Left cardiac atrium (tissue), 4 donors: ENCODE measurements at regions not wholly inside any gene's neighbourhood (a gene's known extent, or its start where the extent isn't known, plus 50 kb on each side); places are given as distances from the start of the nearest gene placed in this dataset.
"Not testable (repeated sequence)": the region's sequence is repeated elsewhere in the genome, so short reads cannot be mapped to it uniquely, and the experiment has no call there.

Source experiments
- ATAC-seq, 2 donors: fragments of 200-7000 bp; cut with Tn5 transposase; one replicate each; pipeline ENCODE4 v1.9.1; 2020; ENCODE audit warnings: mild to moderate bottlenecking in 2 of 2, moderate library complexity in 2 of 2
- DNase-seq: peaks from one replicate; pipeline ENCODE4 v3.0.0-alpha.2; 2020
- intact Hi-C, 2 donors: fragments of 100-400 bp; cut with DNase I; formaldehyde crosslinking; loops; one replicate each; pipeline versions ENCODE4 v1.14.1 to v1.15.1; 2022 to 2023
- donor health status: DM: no; HTN: yes; CAD: no.
- donor health status: DM: no; HTN: yes; CAD: no; lungs with severe emphysema.
- donor health status: DM: yes; HTN: yes; CAD: no.
- donor health status: Dilated cardiomyopathy.

DNA sequence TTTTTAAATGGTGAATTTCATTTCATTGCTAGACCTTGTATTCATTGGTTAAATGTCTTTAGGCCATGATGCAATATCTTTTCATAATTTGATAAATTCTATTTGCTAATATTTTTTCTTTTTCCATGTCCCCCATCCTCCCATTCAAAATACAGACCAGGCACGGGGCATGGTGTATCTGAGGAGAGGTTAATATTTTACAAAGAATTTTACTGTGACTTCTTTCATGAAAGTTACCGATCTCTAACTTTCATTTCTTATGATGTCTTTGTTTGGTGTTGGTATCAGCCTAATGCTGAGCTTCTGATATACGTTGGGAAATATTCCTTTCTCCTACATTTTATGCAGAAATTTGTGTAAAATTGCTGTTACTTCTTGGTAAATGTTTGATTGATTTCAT is 216.7 kb upstream of the IGFBP3 start:
- ATAC-seq = no peak
- no peak for DNase-seq
- intact Hi-C loops = no loop called here

DNA sequence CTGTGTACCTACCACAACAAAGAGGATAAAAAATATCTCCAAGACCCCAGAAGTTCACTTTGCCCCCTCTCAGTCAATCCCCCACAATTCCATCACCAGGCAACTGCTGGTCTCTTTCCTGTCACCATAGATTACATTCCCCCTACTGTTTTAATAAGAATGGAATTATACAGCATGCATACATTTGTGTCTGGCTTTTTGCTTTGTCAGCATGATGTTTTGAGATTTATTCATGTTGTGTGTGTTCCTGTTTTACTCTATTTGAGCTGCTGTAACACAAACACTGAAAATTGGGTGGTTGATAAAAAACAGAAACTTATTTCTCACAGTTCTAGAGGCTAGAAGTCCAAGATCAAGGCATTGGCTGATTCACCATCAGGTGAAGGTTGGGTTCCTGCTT is 214.5 kb upstream of the IGFBP3 start:
- intact Hi-C loops = no loop called here
- no peak for ATAC-seq
- DNase-seq = no peak

DNA sequence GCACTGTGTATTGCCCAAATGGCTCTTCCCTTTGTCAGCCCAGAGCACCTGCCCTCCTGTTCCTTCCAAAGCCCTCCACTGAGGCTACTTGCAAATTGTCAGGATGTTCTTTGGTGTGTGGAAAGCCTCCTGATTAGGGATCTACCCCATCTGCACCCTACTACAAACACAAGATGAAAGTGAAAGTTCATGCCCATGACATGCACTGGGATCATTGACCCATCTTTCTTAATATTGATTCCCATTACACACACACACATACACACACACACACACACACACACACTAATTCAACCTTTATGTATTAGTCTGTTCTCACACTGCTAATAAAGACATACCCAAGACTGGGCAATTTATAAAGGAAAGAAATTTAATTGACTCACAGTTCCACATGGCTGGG is 213.7 kb upstream of the IGFBP3 start:
- DNase-seq (no peak), ATAC-seq (no peak)
- intact Hi-C loops = no loop called here

DNA sequence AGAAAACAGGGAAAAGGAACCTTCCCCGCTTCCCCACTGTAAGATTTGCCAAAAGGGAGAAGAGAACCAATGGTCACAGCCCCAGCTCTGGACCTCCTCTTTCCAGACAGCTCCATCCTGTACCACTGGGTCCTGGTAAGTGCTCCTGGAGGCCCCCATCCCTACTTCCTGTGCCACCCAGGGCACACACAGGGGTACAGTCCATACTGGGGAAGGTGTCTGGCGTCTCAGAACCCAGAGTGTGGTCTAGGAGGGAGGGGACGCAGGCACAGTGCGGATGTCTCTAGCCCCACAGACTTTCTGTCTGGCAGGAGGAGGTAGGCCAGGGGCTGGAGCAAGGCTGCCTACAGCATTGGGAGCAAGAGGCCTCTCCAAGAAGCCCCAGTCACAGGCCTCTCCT is 213.3 kb upstream of the IGFBP3 start:
- DNase-seq (no peak), ATAC-seq (no peak)
- intact Hi-C loops = no loop called here

DNA sequence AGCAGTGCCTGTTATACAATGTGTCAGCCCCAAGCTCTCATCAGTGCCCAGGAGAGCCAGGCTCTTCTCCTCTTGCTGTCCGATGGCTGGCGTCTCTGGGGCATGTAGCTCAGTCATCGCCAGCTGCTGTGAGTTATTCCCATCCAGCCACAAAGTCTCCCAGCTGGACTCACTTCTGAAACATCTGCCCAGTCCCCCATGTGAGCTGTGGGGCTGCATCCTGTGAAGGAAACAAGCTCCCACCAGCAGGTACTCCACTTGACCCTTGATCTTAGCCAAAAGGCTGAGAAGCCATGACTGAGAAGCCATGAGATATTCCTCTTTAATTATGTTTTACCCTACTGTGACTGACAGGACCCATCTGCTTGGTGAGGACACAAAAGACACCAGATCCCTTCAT is 212.7 kb upstream of the IGFBP3 start:
- no peak for ATAC-seq
- intact Hi-C loops = no loop called here
- DNase-seq = no peak

DNA sequence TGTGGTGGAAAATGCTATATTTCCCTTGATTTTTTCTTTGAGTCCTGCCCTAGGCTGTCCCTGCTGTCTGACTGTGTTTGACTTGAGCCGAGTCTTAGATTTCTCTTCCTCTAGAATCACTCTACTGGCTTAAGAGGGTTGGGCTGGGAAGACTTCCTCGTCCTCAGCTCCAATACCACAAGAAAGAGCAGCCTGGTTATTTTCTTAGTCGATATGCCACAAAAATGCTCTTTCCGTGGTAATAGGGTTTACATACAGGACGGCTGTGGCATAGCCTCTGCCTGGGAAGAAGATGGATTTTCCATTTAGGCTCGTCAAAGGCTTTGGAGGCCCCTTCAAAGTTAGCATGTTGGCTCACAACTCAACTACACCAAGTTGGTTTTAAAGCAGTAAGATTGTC is 212.0 kb upstream of the IGFBP3 start:
- no peak for ATAC-seq
- DNase-seq = no peak
- intact Hi-C loops = no loop called here

DNA sequence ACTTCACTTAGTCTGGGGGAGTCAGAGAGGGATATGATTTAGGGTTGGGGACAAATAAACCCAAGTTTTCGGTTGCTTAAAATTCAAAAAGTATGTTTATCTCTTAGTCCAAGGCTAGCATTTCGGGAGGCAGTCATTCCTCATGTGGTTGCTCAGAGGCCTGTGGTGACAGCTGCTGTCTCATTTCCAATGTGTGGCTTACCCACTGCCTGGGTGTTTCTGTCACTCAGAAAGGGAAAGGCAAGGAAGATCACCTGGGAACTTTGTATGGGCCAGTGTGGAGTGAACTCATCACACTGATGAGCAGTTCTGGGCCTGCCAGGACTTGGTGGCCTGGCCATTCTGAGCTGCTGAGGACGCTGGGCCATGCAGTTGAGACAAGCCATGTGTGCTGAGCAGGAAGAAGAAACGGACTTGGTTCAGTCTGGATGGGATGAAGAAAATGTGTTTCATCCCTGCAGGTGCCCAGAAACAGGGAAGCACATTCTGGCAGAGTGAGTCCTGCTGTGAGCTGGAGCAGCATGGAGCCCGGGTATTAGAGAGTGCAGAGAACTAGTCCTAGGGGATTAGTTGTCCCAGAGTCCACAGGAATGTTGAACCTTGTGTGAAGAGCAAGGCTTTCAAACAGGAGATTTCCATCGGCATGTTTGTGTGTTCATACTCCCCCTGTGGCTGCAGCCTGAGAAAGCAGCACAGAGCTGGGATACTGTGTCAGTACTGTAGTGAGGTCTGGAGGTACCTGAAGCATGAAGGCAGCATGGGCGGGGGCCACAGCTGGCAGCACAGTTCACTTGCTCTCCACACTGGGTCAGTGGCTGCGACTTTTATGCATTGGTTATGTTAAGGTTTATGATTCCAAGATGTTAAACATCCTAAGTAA is 211.1 kb upstream of the IGFBP3 start:
- intact Hi-C loops = no loop called here
- no peak for DNase-seq
- ATAC-seq = no peak

DNA sequence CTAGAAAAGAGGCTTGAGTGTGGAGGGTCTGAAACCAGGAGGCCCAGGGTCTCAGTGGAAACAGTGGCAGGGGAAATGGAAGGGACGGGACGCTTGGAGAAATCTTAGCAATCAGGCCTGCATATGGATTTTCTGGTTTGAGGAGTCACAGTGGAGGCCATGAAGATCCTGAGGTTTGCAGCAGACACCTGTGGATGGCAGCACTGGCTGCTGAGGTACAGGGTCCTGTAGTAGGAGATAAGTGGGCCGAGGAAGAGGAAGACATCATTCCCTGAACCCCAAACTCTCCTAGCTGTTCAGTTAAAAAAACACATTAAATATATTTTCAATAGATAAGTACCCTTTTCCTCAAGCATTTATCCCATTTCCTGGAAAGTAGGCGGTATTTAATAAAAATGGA is 208.8 kb upstream of the IGFBP3 start:
- ATAC-seq = no peak
- intact Hi-C loops = no loop called here
- DNase-seq = no peak

DNA sequence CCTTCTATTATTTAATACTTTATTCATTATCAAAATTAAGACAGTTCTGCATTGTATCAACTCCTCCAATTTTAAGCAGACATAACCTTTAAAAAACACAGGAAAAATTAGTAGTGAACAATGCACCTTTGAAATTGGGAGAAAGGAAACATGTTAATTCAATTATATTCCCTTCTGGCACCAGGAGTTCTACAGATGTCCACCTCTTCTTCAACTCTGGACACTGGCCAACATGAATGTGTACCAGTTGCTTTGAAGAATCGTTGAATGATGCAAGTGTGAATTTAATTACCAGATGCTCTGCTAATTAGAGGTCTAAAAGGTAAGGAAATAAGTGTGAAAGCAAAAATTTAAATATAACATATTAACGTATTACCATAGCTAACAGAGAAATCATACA is 206.7 kb upstream of the IGFBP3 start:
- intact Hi-C loops = no loop called here
- ATAC-seq (no peak), DNase-seq (no peak)

DNA sequence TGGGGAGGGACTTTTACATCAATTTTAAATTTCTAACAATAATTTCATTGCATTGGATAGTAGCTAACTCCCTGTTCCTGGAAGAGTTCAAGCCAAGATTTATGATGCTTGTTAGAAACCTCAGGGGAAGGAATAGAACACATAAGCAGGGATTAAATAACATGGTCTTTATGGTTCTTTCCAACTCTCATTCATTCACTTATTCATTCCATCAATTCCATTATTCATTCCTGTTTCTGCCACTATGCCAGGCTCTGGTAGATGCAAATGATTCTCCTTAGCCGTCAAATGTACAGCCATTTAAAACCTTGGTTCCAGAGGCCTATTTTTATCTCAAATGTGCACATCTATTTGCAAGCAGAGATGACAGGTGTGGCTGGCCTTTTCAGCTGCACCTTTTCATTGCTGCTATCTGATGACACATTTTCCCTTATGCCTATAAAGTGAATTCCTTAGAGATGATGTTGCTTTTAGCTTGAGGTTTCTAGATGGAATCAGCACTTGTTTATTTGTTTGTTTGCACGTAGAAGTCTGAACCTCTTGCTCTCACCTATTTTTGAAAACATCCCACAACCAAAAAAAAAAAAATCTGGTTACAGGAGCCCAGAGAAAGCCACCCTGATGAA is 205.7 kb upstream of the IGFBP3 start:
- ATAC-seq (no peak), DNase-seq (no peak)
- intact Hi-C loops = no loop called here

DNA sequence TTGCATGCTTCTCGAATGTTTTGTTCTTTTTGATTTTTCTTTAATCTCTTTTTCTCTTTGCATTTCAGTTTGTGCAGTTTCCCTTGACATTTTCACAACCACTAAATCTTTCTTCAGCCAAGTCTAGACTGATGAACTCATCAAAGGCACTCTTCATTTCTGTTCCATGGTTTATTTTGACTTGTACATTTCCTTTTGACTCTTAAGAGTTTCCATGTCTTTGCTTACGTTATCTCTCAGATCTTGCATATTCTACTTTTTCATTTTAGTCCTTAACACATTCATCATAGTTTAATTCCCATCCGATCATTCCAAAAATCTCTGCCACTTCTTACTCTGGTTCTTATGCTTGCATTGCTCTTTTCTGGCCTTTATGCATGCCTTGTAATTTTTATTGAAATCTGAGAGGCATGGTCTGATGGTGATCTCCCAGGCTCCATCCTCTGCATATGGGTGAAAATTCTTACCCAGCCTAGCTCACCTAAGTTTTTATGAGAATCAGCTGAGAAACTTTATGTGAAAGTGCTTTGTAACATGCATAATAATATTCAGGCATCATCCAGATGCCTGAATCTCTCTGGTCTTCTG is 202.8 kb upstream of the IGFBP3 start:
- no peak for ATAC-seq
- DNase-seq = no peak
- intact Hi-C loops = no loop called here

DNA sequence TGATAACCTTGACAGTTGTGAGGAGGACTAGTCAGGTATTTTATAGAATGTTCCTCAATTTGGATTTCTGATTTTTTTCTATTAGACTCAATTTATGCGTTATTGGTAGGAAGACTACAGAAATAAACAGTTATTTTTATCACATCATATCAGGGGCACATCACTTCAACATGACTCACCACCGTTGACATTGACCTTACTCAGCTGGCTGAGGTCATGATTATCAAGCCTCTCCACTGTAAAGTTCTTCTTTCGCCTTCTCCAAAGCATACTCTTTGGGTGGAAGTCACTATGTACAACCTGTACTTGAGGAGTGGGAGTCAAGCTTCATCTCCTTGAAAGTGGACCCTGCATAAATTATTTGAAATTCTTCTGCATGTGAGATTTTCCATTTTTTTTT is 194.3 kb upstream of the IGFBP3 start:
- intact Hi-C loops = no loop called here
- DNase-seq = no peak
- ATAC-seq = peak in 1 of 2 donors; percentile 44

DNA sequence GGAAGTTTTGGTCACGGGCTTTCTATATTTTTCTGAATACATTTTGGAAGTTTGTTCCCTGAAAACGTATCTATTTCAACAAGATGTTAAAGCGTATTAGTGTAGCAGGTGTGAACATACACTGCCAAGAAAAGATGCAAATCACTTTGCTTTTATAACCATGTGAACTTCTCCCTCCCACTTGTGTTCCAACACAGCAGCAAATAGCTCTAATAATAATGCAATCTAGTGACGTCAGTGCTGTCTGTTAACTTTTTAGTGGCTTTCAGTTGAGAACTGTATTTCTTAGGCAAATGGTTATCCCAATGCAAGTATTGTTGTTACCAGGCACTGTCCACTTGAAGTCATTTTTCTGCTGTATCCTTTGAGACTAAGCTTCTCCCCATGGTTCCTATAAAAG is 188.4 kb upstream of the IGFBP3 start:
- ATAC-seq = no peak
- no peak for DNase-seq
- intact Hi-C loops = no loop called here

DNA sequence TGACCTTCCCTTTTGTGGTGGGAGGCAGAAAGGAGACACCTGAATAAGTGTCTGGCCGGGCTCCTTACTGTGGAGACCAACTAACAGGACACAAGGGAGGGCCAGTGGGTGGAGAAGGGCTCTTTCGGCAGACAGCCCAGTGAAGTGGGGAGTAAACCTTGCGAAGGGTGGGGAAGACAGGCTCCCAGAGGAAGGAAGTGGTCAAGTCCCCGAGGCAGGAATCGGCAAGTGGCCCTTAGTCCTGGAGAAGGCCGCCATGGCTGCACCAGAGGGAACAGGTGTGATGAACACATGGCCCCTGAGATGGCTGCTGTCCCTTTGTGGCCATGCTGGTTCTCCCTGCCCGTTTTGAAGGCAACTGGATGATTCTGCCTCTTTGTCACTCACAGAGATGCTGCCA is 187.2 kb upstream of the IGFBP3 start:
- no peak for ATAC-seq
- DNase-seq = no peak
- intact Hi-C loops = no loop called here

DNA sequence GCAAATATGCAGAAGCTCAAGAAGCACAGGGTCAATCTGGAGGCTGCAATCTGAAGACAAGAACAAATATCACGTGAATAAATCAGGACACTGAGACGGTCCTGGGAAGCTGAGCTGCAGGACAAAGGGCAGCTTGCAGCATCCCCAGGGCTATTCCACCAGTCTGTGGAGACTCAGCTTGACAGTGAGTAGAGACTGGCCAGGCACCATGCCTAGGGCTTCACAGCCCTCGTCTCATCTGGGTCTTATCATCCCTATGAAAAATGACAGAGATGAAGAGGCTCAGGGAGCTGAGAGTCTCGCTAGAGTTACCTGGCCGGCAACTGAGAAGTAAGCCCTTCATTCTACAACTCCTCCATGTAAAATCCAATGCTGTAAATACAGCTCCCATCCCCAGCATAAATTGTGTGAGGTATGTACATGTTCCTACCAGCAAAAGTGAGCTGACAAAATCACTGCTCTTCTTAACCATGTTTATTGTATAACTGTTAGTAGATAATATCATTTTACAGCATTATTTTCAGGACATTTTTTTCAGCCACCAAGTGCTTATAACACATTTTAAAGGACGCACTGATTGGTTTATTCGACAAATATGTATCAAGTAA is 186.6 kb upstream of the IGFBP3 start:
- ATAC-seq (no peak), DNase-seq (no peak)
- intact Hi-C loops = no loop called here

DNA sequence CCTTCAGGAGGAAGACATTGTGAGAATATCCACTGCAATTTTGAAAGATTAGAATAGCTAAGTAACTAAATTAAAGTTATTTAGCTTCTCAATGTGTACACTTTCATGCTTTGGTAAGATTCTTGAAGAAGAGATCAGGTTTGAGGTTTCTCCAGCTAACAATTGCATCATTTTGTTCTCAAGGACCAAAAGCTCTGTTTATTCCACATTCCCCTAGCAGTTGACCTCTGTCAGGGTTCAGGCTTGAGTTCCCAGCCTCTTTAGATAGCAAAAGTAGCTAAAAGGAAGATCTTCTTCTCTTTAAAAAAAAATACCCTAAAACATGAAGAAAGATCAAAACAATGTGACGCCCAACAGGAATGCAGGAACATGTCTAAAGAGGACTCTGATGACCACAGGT is 179.4 kb upstream of the IGFBP3 start:
- DNase-seq = no peak
- intact Hi-C loops = no loop called here
- ATAC-seq = no peak

DNA sequence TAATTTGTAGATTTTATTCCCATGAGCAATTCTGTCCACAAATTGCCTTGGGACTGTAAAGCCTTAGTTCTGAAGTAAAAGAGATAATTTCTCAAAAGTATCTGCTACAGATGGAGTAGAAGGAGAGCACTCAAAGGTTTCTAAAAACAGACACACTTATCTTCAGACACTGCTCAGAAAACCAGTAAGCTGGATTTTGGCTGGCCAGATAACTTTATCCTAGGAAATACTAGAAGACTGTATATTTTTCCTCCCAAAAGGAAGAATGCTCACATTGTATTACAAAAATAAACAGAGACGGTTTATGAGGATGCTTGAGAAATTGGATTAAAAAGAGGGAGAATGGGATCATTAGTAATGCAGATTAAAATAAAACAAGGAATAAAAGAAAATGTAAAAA is 178.0 kb upstream of the IGFBP3 start:
- ATAC-seq (no peak), DNase-seq (no peak)
- intact Hi-C loops = no loop called here

DNA sequence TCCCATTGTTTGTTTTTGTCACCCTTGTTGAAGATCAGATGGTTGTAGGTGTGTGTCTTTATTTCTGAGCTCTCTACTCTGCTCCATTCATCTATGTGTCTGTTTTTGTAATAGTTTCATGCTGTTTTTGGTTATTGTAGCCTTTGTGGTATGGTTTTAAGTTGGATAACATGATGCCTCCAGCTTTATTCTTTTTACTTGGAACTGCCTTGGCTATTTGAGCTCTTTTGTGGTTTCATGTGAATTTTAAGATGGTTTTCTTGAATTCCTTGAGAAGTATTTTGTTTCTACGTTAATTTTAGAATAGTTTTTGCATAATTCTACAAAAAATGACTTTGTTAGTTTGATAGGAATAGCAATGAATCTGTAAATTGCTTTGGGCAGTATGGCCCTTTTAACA is 170.0 kb upstream of the IGFBP3 start:
- ATAC-seq = no peak
- DNase-seq = no peak
- intact Hi-C loops = no loop called here

DNA sequence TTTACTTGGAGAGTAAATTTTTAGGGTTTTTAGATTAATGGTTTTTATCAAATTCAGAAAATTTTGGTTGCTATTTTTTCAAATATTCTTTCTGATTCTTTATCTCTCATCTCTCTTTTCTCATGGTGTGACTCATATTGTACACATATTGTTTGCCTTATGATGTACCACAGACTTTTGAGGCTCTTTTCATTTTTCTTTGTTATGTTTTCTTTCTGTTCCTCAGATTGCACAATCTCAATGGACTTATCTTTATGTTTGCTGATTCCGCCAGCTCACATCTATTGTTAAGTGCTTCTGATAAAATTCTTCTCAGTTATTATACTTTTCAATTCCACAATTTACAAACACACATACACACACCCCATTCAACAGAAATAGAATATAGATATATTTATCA is 168.2 kb upstream of the IGFBP3 start:
- ATAC-seq (no peak), DNase-seq (no peak)
- intact Hi-C loops = no loop called here

DNA sequence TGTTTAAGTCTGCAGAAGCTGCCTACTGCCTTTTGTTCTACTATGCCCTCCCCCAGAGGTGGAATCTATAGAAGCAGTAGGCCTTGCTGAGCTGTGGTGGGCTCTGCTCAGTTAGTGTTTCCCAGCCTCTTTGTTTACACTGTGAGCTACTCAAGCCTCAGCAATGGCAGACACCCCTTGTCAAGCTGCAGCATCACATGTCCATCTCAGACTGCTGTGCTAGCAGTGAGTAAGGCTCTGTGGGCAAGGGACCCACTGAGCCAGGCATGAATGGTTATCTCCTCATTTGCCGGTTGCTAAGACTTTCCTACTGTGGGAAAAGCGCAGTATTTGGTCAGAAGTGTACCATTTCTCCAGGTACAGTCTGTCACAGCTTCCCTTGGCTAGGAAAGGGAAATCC is 167.4 kb upstream of the IGFBP3 start:
- DNase-seq, ATAC-seq, intact Hi-C loops: not testable (repeated sequence)
